HG03520 (cell line): ENCODE measurements at regions not wholly inside any gene's neighbourhood (a gene's known extent, or its start where the extent isn't known, plus 50 kb on each side); places are given as distances from the start of the nearest gene placed in this dataset.

ENCODE experiments used
- ATAC-seq: cut with Tn5 transposase; IDR thresholded peaks from one replicate; pipeline ENCODE4 v1.9.1; 2021; ENCODE audit warnings: mild to moderate bottlenecking, moderate library complexity; ENCODE audit not compliant: unreplicated experiment

DNA sequence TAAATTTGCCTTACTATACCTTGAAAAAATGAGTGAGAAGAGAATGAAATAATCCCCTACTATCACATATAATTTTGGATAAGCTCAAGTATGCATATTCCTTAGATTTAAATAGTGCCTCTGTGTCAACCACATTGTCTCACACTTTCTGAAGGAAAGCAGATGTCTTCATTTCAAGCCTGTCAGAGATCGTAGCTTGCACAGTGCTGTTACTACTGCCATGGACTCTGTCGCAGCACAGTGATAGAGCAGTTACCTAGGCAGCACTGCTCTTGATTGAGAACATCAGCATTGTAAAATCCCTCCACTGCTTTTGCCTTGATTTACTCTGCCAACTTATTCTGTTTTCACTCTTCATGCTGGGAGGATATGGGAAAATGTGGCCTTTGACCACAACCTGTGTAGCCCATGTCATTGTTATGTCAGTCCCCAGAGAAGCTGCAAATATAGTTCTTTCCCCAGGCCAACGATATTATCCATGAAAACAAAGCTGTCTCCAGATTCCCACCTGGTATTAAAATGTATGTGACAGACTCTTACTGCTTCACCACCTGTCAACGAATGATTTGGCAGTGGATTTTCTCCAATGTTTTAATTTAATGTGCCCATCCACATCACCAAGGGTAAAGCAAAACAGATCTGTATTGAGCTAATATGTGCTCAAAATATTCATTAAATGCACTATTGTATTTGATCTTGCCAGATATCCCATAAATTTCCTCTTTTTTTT is 675.7 kb downstream of the METTL4 start:
- ATAC-seq = no peak

DNA sequence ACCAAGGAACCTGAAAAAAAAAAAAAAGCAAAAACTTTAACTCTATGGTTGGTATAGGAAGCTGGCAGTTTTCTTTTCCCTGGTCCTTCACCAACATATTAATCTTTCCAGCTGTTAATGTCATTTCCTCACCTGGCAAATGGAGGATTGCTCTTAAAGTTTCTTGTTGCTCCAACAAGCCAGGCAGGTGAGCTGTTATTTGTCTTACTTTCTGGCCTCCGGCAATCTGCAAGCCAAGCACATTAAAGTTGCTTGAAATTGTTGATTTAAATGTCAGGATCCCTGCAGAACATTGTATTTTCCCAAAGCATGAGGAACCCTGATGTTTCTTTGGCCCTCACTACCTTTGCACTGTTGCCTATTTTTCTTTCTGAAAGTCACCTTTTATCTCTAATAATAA is 664.9 kb downstream of the METTL4 start:
- no peak for ATAC-seq

DNA sequence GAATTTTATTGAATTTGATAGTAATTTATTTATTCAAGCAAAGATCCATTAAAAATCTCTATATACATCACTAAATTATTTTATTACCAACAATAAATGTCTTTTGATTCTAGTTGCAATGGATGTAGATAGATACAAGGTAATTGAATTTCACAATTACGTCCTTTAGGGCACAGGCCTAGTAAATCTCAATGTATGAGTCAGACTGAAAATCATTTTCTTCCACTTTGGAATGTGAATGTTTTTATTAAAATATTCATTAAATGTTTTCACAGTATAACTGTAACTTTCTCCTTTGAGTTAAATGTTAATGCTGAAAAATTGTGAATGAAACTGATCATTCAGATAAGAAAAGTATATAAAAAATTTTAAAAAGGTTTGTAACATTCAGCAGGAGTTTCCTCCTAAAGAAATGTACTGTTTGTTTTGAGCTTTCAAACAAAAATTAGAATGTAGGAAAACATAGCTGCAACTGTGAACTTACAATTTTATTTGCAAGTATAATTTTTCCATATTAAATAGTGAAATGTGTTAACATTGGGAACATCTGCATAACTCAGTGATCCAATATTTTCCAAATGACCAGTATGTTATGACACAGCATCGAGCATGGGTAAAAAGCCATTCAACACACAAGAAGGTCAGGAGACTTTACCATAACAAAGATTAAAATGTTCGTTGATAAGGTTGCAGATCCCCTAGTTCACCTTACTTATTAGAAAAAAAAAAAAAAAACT is 663.7 kb downstream of the METTL4 start:
- no peak for ATAC-seq

DNA sequence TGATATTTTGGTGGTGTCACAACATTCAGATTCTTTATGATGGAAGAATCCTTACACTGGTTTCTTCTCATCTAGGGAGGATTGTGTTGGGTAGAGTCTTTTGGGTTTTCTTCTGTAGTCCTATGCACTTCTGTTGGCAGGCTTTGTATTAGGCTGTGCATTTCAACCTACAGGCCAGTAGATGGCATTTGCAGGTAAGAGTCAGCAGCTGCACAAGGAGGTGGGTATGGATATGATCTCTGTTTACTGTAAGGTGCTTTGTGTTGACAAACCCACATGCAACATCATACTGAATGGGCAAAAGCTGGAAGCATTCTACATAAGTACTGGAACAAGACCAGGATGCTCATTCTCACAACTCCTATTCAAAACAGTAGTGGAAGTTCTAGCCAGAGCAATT is 656.8 kb downstream of the METTL4 start:
- ATAC-seq = no peak

DNA sequence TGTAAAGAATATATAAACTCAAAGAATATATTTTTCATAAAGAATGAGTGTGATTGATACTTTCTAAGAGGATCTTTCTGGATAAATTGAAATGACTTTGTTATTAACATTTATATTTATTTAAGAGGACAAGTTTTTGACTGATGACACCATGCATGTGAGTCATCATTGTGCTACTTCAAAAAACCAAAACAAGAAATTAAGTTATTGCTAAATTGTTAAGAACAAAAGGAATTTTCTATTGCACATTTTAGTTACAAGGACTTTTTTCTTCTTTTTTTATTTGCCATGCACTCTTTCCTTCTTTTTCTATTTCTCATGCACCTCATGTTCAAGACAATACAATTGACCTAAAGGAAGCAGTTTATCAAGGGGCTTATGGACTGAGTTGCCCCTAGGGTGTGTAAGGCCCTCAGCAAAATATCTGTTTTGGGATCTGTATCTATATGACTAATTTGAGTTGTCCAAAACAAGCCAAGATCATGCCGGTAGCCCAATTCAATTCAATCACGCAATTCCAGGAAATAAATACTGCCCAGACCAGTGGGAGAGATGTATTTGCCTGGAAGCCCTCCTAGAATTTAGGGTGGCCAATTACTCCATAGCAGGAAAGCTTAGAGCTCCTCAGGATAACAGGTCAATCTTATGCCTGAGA is 654.3 kb downstream of the METTL4 start:
- ATAC-seq = no peak

DNA sequence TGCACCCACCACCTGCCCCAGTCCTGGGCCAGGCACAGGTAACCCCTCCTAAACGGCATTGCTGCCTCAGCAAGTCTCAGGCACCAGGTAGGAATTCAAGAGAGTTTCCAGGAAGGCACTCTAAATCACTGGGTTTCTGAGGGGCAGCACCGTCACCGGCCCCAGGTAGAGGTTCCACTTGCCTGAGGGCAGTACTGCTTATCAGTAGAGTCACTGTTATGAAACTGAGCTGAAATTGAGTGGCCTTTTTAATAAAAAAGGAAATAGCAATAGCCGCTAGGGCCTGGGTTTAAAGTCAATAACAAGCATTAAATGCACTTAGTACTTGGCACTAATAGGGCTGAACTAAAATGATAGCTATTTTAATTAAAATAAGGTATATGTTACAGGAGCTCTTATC is 653.7 kb downstream of the METTL4 start:
- ATAC-seq = no peak

DNA sequence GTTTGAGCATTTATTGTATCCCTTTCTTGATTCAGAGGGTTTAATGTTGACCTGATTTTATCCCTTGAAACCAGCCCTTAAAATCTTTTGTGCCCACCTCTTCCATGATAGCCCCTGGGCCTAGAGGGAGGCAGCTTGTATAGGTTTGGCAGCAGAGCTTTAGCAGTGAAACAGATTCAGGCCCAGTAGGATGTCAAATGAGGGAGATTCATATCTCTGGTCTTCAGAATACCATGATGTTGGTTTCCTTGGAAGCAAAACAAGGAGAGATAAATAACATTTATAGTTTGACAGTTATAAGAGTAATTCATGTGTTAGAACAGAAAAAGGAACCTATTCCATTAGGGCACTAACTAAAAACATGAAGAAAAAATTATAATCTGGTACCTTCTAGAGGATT is 649.2 kb downstream of the METTL4 start:
- no peak for ATAC-seq

DNA sequence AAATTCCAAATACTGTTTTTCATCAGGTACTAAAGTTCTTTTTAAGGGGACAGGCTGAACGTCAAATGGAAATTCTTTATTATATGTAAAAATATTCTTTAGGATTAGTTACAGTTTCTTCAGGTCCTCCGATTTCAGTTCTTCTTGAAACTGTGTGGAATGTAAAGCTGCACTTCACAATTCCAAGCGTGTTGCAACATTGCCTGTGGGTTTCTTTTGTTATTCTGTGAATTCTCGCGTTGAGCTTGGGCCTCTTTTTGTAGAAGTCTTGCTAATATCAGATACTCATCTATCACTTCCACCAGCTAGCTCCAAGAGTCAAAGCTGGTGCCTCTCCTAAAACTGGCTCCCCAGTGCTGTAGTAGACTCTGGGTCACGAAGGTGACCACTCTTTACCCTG is 642.6 kb downstream of the METTL4 start:
- ATAC-seq = no peak

DNA sequence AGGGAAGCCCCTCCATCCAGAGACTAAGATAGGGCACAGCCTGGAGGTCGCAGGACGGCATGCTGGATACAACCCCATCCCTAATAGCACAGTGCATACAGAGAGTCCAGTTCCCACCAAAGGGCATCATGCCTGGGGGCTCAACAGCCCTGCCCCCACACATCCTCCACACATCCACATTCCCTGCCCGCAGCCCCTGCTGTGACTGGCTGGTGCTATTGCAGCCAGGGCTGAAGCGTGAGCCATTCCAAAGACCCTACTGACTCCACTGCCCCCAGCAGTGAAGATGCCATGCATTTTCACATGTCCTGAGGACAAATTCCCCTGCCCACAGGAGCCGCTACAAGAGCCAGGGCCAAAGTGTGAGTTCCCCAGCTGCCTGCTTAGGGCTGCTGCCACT is 641.6 kb downstream of the METTL4 start:
- no peak for ATAC-seq

DNA sequence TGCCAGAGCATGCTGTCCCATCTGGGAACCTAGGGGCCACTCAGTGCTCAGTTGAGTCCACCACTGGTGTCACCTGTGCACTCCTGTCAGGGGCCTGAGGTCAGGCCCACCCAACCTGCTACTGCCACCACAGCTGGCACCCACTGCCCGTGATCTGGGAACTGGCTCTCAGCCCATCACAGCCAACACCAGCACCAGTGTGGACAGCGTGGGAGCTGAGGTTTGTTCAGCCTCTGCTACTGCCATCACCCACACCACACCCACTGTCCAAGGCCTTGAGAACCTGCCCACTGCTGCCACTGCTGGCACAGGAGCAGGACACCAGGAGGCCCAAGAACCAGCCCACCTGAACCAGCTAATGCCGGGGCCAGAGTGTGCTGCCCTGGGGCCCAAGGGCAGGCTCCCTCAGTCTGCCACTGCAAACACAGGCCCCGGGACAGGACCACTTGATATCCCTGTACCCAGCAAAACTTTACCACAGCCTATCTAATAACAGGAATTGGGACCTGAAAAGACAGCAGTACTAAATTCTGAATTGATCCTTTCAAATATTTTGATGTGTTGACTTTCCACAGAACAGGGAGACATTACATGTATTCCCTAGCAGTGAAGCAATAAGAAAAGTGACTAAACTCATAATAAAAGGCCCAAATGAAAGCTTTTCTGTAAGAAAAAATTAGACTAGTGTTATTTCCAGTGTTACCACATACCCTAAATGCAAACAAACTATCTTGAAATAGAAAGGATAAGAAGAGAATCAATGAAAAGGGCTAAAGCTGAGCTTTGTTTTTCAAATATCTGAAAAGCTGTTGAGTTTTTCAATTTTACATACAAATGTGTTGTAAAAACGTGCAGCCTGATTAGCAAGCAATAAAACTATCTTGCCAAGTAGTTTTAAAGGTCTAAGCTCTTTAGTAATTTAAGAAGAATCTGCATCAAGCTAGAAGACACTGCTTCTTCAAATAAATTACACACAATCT is 640.7 kb downstream of the METTL4 start:
- ATAC-seq = no peak

DNA sequence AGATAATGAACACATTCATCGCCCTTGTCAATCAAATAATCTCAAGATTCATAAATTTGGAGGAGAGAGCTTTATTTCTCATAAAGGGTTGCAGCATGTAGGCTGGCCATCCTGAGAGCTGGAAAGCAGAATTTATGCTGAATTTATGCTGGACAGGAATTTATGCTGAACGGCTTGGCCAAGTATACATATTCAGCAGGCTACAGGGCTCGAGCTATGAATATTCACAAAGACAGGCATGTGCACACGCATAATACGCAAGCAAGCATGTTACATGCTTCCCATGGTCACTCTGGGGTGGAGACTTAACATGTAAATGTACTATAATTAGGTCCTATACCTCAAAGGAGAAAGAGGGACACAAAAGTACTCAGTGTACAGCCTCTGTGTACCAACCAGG is 618.8 kb downstream of the METTL4 start:
- ATAC-seq = no peak

DNA sequence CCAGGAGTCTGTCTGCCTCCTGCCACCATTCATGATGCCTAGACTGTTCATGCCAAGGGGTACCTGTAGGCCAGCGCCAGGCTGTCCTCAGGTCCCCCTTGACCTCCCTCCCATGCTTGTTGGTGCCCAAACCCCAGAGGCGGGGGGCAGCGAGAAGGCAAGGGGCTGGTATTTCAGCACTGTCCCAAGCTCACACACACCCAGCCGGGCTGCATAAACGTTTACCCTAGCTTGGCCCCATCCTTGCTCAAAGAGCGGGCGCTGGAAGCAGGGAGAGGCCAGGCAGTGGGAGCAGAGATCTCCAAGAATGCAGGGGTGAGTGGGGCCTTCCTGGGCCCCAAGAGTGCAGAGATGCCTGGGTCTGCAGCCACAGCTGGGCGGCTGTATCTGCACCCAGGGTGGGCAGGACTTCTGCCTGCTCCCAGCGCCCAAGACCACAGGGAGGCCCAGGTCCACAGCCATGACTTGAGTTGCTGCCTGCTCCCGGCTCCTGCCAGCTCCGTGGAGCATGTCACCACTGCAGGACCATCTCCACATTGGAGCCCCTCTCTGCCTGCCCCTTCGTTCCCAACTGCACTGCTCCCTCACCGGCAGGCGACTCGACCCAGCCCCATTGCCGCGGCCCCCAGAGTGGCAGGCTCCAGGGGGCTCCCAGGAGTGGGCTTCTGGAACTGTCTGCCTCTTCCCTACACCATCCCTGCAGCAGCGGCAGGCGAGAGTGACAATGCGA is 616.6 kb downstream of the METTL4 start:
- no peak for ATAC-seq

DNA sequence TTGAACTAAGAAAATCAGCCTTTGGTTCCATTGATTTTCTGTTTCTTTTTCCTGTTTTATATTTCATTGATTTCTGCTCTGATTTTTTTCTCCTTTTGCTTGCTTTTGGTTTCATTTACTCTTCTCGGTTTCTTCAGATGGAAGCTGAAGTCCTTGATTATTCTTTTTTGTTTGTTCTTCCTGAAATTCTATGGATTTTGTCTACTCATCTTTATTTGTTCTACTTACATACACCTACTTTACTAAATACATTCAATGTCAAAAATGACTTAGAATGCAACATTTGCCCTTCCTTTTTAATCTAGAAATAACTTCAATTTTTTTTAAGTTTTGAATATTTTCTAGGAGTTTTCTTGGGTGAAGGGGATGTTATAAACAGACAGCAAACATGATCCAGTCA is 612.5 kb downstream of the METTL4 start:
- no peak for ATAC-seq

DNA sequence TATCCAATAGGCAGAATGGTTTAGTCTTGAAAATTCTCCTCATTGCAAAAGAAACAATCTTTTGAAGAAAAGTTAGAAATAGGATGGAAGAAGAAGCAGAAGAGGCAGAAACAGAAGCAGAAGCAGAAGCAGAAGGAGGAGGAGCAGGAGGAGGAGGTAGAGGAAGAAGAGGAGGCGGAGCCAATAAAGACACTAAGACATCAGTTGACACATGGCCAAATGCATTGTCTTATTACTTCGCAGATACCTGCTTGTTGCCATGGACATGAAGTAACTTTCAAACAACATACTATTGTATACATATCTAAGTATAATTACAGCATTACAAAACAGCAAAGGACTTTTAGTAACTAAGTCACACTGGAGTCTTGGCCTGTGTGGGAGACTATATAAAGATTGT is 606.3 kb downstream of the METTL4 start:
- no peak for ATAC-seq

DNA sequence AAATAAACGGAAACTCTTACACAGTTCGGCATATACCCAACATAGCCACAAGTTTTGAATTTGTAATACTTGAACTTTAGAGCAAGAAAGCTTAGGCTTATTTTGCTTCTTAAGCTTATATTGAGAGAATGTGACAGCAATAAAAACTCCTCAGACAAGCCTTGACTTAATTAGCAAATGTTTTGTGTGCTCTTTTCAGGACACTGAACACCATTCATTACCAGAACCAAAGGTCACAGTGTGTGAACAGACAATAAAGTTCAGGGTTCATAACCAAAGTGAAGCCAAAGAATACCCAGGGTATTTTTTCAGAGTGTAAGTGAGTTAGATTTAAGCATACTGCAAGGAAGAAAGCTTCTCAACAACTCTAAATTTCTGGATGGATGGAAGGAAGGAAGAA is 605.8 kb downstream of the METTL4 start:
- ATAC-seq = no peak

DNA sequence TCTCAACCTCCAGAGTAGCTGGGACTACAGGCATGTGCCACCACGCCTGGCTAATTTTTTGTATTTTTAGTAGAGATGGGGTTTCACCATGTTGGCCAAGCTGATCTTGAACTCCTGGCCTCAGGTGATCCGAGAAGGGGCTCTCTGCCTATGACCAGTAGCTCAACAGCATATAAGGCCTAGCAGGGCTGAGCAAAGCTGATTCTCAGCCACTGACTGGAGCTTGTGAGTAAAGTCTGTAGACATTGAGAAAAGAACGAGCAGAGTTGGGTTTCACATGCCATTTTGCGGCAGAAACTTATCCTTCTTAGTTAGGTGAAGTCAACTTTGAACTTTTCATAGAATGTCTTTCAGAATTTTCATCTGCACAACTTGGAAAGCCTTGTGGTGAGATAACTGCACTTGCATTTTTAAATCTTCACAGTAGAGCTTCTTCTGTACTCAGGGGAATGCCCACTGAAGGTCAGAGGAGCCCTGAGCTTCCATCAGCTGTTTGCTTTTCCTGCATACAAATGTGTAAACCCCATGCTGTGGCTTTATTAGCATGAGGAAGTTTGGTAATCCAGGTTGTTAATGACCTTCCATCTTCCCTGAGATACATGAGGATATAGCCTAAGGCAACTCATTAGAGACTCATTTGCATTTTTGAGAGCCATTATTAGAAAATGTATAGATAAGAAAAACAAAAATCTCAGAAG is 602.4 kb downstream of the METTL4 start:
- no peak for ATAC-seq

DNA sequence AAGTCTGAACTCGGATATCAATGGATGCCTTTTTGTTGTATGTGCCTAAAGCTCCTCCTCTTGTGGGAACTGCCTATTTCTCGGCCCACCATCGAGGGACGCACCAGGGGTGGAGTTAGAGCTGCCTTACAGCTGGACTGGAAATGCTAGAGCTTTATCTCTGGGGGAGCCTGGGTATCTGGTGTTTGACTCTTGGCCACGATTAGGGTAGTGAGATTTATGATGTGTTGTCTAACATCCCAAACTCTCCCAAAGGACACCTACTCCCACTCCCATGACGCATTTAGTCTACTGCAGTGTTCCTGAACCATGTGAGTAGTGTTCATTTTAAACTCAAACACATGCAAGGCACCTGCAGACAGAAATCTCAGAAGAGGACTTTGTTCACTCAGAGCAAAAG is 594.8 kb downstream of the METTL4 start:
- no peak for ATAC-seq

DNA sequence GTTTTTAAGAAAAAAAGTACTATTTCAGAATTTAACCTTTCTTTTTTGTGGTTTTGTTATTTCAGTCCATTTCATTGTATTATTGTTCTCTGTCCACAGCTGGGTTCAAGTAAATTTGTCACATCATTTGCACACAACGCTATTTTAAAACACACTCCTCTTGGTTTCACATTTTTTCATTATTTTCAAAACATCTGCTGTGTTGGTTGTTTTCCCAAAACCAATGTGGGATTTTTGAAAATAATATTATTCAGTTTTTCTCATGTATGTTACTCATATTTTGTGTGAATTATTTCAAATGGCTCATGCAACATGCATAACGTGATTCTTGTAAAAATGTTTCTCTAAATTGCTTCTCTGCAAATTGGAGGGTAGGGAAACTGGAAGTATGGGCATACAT is 589.2 kb downstream of the METTL4 start:
- ATAC-seq = no peak

DNA sequence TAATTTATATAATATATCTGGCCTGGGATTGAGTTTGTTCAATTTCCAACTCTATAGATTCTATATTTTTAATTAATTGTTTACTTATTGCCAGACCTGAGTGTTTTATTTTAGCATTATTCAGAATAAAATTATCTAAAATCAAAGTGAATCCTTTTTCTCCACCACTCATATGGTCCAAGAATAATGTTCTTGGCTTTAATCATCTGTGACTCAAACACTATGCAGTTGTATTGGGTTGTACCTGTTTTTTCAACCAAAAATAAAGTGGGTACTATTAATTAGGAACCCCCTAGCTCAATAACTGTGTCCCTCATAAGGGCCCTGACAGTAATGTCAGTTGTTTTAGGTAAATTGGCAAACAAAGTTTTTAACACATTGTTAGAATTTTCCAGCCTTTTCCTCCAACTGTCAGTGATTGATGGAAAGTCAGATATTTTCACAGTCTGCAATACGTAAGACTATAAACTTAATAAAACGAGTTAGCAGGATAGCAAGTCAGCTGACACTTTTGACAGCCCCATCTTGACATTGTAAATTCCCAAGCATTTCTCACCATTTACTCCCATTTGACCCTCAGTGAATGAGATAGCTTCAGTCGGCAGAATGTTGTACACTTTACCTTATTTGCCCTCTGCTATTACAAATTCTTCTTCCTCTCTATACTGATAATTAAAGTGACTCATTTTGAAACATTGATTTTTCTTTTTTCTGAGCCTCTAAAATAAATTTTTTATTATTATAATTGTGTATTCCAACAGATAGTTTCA is 587.4 kb downstream of the METTL4 start:
- no peak for ATAC-seq
